ENCODE measurements at regions not wholly inside any gene's neighbourhood (a gene's known extent, or its start where the extent isn't known, plus 50 kb on each side); places are given as distances from the start of the nearest gene placed in this dataset.
"Not testable (repeated sequence)": the region's sequence is repeated elsewhere in the genome, so short reads cannot be mapped to it uniquely, and the experiment has no call there.

- Histone ChIP-seq H3K27ac (ENCODE audit: low read depth in 2 of 2, low read length in 2 of 2) (no peak overlapping the region), H3K9ac (ENCODE audit: low read length in 3 of 3) (no peak overlapping the region), H3K9me3 (ENCODE audit: control insufficient read depth in 2 of 3, insufficient read depth in 1 of 3, low read length in 3 of 3) (no peaks in the 10 kb centered on the region), H3K4me3 (ENCODE audit: low read length in 3 of 3) (no peak overlapping the region), H3K27me3 (ENCODE audit: control insufficient read depth, insufficient read depth, low read length) (no peaks in the 10 kb centered on the region), H3K4me1 (ENCODE audit: control insufficient read depth in 2 of 3, insufficient read depth in 2 of 3, low read depth in 1 of 3, low read length in 3 of 3) (no peaks in the 10 kb centered on the region), H3K36me3 (ENCODE audit: control insufficient read depth in 2 of 3, insufficient read depth in 3 of 3, low read length in 3 of 3) (no peaks in the 10 kb centered on the region)
- DNase-seq = no peak
- intact Hi-C loops (cut with DNase I) = no loop called here
- TF ChIP-seq CTCF (IDR thresholded peaks at IDR 0.05; ENCODE audit: borderline replicate concordance, extremely low read depth, insufficient read depth) = no peak
- no peak for FAIRE-seq
Measured at GRCh38 chrX:112211459-112211858, 128.9 kb upstream of the TRPC5 start.

- no peak overlapping the region for H3K9ac ChIP-seq (ENCODE audit: low read length in 3 of 3)
- DNase-seq (no peak), FAIRE-seq (no peak)
- no peak overlapping the region for H3K27ac ChIP-seq (ENCODE audit: low read depth in 2 of 2, low read length in 2 of 2)
- H3K9me3 ChIP-seq (ENCODE audit: control insufficient read depth in 2 of 3, insufficient read depth in 1 of 3, low read length in 3 of 3) = no peaks in the 10 kb centered on the region
- intact Hi-C loops (cut with DNase I) = no loop called here
- H3K4me3 ChIP-seq (ENCODE audit: low read length in 3 of 3) = no peak overlapping the region
- H3K36me3 ChIP-seq (ENCODE audit: control insufficient read depth in 2 of 3, insufficient read depth in 3 of 3, low read length in 3 of 3) = no peaks in the 10 kb centered on the region
- TF ChIP-seq CTCF (IDR thresholded peaks at IDR 0.05; ENCODE audit: borderline replicate concordance, extremely low read depth, insufficient read depth) = no peak
- H3K27me3 ChIP-seq (ENCODE audit: control insufficient read depth, insufficient read depth, low read length) = peaks cover 3% of the 10 kb centered on the region
- H3K4me1 ChIP-seq (ENCODE audit: control insufficient read depth in 2 of 3, insufficient read depth in 2 of 3, low read depth in 1 of 3, low read length in 3 of 3) = no peaks in the 10 kb centered on the region
Measured at GRCh38 chrX:112197840-112198239, 115.3 kb upstream of the TRPC5 start.

- DNase-seq (no peak), FAIRE-seq (no peak)
- Histone ChIP-seq H3K36me3 (ENCODE audit: control insufficient read depth in 2 of 3, insufficient read depth in 3 of 3, low read length in 3 of 3) (no peaks in the 10 kb centered on the region), H3K9me3 (ENCODE audit: control insufficient read depth in 2 of 3, insufficient read depth in 1 of 3, low read length in 3 of 3) (no peaks in the 10 kb centered on the region), H3K27ac (ENCODE audit: low read depth in 2 of 2, low read length in 2 of 2) (no peak overlapping the region), H3K4me1 (ENCODE audit: control insufficient read depth in 2 of 3, insufficient read depth in 2 of 3, low read depth in 1 of 3, low read length in 3 of 3) (no peaks in the 10 kb centered on the region), H3K9ac (ENCODE audit: low read length in 3 of 3) (no peak overlapping the region), H3K4me3 (ENCODE audit: low read length in 3 of 3) (no peak overlapping the region), H3K27me3 (ENCODE audit: control insufficient read depth, insufficient read depth, low read length) (peaks cover 2% of the 10 kb centered on the region)
- intact Hi-C loops (cut with DNase I) = no loop called here
- no peak for TF ChIP-seq CTCF (IDR thresholded peaks at IDR 0.05; ENCODE audit: borderline replicate concordance, extremely low read depth, insufficient read depth)
Measured at GRCh38 chrX:112190646-112191045, 108.1 kb upstream of the TRPC5 start.

- DNase-seq; H3K9ac ChIP-seq (ENCODE audit: low read length in 3 of 3); H3K27me3 ChIP-seq (ENCODE audit: control insufficient read depth, insufficient read depth, low read length); intact Hi-C loops (cut with DNase I); H3K4me1 ChIP-seq (ENCODE audit: control insufficient read depth in 2 of 3, insufficient read depth in 2 of 3, low read depth in 1 of 3, low read length in 3 of 3); FAIRE-seq; H3K36me3 ChIP-seq (ENCODE audit: control insufficient read depth in 2 of 3, insufficient read depth in 3 of 3, low read length in 3 of 3); H3K27ac ChIP-seq (ENCODE audit: low read depth in 2 of 2, low read length in 2 of 2); H3K4me3 ChIP-seq (ENCODE audit: low read length in 3 of 3); H3K9me3 ChIP-seq (ENCODE audit: control insufficient read depth in 2 of 3, insufficient read depth in 1 of 3, low read length in 3 of 3): not testable (repeated sequence)
Measured at GRCh38 chrX:112181361-112181760, 98.8 kb upstream of the TRPC5 start.

Measured in kidney (tissue), 13 donors.